ENCODE measurements at regions not wholly inside any gene's neighbourhood (a gene's known extent, or its start where the extent isn't known, plus 50 kb on each side); places are given as distances from the start of the nearest gene placed in this dataset.

- TF ChIP-seq, protein P1, sequence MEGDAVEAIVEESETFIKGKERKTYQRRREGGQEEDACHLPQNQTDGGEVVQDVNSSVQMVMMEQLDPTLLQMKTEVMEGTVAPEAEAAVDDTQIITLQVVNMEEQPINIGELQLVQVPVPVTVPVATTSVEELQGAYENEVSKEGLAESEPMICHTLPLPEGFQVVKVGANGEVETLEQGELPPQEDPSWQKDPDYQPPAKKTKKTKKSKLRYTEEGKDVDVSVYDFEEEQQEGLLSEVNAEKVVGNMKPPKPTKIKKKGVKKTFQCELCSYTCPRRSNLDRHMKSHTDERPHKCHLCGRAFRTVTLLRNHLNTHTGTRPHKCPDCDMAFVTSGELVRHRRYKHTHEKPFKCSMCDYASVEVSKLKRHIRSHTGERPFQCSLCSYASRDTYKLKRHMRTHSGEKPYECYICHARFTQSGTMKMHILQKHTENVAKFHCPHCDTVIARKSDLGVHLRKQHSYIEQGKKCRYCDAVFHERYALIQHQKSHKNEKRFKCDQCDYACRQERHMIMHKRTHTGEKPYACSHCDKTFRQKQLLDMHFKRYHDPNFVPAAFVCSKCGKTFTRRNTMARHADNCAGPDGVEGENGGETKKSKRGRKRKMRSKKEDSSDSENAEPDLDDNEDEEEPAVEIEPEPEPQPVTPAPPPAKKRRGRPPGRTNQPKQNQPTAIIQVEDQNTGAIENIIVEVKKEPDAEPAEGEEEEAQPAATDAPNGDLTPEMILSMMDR (conservative IDR thresholded peaks at IDR 0.05): no peak
- H3K27ac ChIP-seq: no peak overlapping the region
Observed at GRCh38 chr2:183455056-183455455, 330.8 kb downstream of the NUP35 start.

DNA sequence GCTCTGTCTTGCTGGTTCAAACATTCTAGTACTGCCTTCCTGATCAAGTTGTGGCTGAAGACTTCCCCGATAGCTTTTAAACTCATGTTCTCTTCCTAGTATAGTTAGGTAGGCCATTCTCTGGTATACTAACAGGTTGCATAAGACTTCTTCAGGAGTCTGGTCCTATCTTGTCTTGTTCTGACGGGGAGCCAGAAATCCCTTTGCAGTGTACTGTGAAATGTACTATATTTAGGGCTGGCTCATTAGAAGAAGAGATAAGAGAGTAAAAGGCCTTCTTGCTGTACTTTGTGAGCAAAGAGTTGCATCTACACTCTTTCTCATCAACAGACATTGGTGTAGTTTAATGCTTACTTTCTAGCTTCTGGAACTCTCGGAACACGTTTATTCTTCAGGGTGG is 331.9 kb downstream of the NUP35 start:
- TF ChIP-seq, protein P1 (conservative IDR thresholded peaks at IDR 0.05): no peak
- no peak overlapping the region for H3K27ac ChIP-seq

DNA sequence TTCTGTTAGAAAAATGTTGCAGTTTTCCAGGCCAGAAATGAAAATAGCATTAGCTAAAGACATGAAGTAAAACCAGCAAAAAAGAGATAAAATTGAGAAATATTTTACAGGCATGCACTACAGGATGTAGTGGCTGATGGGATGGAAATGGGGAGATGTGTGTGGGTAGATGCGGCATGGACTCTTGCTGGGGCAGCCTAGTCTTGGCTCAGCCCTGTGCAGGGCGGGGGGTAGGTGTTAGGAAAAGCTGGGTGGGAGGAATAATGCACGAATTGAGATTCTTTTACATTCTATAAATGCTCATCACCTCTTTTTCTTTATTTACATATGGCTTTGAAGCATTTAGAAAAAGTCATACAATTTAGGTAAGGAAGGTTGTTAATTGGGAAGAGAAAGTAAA is 334.2 kb downstream of the NUP35 start:
- TF ChIP-seq, protein P1 (conservative IDR thresholded peaks at IDR 0.05): no peak
- no peak overlapping the region for H3K27ac ChIP-seq

GRCh38 chr2:183459466-183459865 is 335.2 kb downstream of the NUP35 start:
- TF ChIP-seq, protein P1 (conservative IDR thresholded peaks at IDR 0.05): no peak
- H3K27ac ChIP-seq: no peak overlapping the region

GRCh38 chr2:183463821-183464220 is 339.6 kb downstream of the NUP35 start:
- TF ChIP-seq, protein P1 (conservative IDR thresholded peaks at IDR 0.05): no peak
- H3K27ac ChIP-seq: no peak overlapping the region

GRCh38 chr2:183465048-183465447 is 340.8 kb downstream of the NUP35 start:
- TF ChIP-seq, protein P1 (conservative IDR thresholded peaks at IDR 0.05): no peak
- H3K27ac ChIP-seq: no peak overlapping the region

GRCh38 chr2:183474912-183475695 is 350.9 kb downstream of the NUP35 start:
- TF ChIP-seq, protein P1 (conservative IDR thresholded peaks at IDR 0.05): no peak
- no peak overlapping the region for H3K27ac ChIP-seq
